Activated T-cell treated with anti-CD3 and anti-CD28 coated beads for 1 hour (primary cell): ENCODE measurements at regions not wholly inside any gene's neighbourhood (a gene's known extent, or its start where the extent isn't known, plus 50 kb on each side); places are given as distances from the start of the nearest gene placed in this dataset.

Experiments used
- DNase-seq: peaks from one replicate; pipeline ENCODE4 v3.0.0-alpha.2; 2020; ENCODE audit warnings: low read depth

DNA sequence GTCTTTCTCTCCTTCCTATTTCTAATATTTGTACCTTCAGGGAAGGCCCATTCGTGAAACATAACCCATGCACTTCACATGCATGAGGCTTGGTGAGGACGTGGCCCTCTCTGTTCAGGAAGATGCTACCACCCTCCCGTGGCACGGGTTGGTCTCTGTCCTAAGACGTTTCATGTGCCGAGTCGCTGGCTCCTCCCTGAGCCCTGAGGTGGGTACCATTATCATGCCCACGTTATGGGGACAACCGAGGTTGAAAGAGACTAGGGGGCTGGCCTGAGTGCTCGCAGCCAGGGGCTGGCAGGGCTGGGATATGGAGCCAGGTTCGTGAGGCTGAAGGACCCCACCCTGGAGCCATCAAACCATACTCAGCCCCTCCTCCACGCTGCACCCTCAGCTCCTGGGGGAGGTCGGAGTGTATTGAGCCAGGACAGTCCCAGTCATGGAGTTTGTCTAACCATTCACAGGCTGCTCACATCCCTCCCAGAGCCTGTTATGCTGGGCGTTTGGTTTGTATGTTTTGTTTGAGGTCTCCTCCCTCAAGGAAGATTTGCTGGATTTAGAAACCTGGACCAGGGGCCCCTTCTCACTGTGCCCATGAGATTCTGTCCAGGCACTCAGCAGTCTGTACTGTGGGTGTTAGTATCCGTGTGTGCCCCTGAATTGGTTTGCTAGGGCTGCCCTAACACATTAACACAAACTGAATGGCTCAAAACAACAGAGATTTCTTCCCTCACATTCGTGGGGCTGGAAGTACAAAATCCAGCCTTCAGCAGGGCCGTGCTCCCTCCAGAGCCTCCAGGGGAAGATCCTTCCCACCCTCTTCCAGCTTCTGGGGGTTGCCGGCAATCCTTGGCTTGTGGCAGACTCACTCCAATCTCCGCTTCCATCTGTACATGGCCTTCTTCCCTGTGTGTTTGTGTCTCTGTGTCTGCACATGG, 88.3 kb downstream of the ANKRD60 start:
- no peak for DNase-seq

DNA sequence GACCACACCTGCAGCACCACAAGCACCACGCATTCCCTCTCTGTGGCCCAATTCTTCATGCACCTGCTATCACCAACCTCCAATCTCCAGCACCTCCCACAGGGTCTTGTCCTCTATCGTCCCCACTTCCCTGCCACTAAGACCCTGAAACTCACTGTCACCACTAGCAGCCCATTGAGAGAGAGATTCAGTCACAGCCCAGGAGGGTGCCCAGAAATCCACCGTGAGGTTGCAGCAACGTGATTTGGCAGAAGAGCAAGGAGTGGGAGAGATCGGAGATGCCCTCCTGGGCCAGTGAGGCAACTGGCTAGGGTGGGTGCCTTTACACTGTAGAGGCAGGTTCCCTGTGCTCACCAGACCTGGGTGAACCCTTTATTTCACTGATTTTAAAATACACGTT, 90.1 kb downstream of the ANKRD60 start:
- DNase-seq = no peak

DNA sequence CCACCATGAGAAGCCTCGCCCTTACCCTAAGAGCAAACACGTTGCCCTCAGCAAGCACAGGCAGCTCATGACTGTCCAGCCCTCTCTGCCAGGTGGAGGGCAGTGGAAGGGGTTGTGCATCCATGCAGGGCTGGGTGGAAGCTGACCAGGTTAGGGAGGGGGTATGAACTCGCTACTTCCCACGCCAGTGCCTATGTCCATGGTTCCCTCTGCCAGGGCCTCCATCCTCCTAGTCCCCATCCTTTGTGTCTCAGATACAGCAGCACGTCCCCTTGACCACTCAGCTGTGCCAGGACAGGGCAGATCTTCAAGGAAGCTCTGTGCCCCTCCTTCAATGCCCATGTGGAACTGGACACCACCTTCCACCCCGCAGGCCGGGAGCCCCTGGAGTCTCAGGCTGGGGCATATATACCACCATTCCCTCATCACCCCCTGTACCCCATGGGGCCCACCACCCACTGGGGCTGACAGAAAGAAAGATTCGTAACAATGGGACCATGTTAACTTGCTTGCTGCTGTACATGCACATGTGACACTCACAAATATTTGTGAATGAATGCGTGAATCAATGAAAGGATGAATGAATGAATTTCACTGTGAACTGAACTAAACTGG, 90.7 kb downstream of the ANKRD60 start:
- no peak for DNase-seq

DNA sequence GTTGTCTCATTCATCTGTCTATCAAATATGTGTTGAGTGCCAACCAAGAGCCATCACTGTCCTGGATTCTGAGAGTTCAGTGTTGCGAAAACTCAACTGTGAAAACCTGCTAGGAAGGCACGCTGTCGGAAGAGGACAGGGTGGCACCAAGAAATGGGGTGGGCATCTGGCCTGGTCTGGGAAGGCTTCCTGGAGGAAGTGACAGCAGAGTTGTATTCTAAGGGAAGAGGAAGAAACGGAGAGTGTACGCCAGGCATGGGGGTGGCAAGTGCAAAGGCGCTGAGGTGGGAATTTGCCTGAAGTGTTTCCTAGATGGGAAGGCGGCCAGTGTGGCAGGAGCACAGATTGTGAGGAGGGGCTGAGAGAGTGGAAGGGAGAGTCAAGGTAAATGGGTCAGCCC, 91.2 kb downstream of the ANKRD60 start:
- no peak for DNase-seq

DNA sequence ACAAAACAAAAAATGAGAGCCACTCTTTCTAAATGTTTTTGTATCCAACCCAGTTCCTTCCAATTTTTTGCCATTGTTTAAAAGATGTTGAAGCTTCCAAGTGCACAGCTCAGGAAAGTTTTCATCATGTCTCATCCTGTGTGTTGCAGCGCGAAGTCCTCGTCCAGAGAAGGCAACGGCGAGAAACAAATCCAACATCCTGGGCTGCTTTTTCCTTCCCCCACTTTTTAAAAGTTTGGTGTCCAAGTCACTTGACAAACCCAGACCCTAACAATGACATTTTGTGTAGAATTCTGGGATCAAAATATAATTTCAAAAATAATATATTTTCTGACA, 92.3 kb downstream of the ANKRD60 start:
- no peak for DNase-seq

DNA sequence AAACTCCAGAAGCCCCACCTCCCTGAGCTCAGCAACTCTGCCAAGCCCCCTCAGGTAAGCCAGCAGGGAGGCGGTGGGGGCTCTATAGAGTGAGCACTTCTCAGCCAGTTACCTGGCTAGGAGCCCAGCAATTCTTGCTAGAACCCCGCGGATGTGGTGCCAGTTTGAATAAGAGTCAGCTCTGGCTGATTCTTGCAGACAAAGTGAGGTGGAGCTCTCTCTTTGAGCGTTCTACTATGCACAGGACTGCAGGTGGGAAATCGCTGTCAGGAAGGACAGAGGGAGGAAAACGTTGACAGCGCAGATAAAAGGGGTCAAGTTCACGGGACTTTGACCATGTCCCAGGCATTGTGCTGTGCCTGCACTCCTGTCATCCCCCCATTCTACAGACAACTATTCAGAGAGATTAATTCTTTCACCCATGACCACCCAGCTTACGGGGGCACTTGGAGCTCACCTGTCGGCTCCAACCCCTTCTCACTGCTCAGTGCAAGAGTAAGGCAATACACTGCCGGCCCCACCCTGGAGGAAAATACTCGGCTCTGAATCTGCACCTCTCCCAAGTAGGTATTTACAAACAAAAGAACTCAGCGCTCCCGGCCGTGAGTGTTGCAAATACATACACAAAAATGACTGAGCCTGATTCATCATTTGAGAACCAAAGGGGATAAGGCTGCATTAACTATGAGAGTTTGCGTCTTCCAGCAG, 92.9 kb downstream of the ANKRD60 start:
- no peak for DNase-seq

DNA sequence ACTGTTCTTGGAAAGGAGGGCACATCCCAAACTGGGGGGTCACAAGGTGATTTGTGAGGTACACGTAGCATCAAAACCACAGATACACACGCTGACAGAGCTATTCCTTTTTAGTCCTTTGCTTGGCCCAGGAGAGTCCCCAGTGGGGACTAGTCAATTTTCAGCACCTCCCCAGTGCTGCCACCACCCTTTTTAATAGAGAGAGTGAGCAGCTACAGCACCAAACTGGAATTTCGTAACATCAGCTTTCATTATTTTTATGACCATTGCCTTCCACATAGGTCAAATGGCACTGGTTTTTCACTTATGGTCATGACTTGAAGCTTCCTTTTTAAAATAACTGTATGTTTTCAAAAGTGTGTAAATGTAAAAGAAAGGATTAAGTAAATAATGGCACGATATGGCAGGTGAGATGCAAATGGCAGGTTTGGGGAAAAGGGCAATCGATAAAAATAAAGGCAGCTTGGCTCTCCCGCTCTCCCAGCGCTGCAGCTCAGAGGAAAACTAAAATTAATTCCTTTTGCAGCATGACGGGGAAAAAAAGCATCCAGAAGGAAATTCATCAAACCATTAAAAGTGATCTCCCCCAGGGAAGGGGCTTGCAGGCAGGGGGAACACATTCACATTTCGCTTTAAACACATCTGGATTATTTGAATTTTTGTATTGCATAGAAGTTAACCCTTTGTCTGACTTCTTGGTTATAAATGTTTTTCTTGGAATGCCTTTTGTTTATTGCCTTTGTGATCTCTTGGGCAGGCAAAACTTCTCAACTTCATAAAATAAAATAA, 95.2 kb downstream of the ANKRD60 start:
- DNase-seq = no peak

DNA sequence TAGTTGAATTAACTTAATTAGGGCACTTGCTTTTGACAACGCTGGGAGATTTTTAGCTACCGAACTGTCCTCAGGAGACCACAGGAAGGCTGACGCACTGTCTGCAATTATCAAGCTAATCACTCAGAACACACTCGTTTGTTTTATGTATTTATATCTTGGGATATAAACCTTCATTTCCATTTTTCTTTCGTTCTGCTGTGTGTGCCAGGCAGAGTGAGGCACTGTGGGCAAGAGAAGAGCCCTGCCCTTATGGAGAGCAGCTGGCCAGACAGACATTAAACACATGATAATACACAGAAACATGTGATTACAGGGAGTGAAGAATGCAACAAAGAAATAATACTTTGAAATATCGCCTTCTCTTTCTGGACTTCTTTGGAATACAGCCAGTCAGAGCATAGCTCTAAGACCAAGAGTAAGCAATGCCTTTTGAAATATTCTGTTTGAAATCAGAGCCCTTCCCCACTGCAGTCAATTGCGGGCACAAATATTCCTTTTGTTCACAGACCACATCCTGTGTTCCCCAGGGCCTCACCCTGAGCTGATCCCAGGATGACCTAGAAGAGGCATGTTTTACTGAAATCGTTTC, 96.8 kb downstream of the ANKRD60 start:
- DNase-seq = no peak

DNA sequence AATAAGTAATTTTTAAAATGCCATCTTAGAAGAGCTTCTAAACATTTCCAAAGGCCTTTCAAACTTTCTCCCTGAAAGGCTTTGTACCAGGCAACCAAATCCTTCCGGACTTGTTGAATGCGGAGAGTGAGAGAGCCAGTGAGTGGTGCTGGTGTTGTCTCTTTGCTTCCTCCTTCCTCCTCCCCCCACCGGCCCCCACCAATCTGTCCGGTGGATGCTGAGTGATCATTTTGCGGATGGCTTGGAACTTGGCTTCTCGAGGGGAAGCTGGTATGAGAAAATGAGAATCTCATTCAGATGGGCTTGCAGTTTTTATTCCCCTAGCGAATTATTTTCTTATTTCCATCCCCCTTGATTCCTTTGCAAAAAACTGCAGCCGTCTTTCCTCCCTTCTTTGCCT, 97.3 kb downstream of the ANKRD60 start:
- DNase-seq = no peak

DNA sequence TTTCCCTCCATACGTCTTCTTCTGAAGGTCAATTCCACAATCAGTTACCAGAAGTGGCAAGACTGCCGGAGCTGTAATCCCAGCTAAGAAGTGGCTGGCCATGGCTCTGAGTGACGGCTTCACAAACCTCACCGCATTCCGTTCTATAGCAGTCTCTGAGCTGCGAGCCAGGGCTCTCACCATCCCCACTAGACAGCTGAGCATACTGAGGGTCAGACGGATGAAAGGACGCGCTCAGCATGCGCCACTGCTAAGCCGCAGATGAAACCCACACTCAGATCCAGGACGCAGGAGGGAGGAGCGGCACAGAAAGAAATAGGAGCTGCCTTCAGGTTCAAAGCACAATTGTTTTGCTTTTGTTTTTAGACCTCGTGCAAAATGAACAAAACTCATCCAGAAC, 97.9 kb downstream of the ANKRD60 start:
- no peak for DNase-seq

DNA sequence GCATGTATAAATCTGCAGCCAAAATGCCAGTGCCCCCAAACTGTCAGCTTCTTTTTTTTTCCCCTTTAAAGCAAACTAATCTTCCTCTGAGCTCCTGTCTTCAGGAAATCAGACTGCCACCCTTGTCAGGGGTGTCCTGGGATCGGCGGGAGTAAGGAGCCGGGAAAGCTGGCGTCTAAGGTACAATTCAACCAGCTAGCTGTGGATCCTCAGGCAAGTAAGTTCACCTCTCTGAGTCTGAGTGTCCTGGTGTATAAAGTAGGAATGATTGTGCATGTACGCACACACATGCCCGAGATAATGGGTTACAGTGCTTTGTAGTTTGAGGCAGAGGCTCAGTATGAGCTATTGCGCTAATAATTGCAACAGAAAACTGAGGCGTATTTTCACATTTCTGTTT, 98.3 kb downstream of the ANKRD60 start:
- no peak for DNase-seq

DNA sequence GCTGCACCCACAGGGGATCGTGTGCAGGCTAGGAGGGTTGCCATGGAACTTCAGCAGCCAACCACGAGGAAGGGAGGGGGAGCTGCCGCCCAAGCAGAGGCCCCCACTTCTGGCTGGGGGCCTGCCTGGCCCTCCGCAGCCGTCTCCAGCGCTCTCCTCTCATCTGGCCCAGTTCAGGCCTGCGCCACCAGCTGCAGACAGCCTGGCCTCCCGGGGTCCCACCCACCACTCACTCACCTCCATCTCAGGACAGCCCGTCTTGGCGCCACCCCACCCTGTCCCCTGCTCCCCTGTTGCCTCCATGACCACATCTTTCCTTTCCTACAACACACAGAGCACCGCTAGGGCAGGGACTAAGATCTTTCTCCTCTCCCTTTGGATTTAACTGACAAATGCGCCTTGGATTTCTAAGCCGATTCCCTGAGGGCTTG, 98.7 kb downstream of the ANKRD60 start:
- DNase-seq = no peak

DNA sequence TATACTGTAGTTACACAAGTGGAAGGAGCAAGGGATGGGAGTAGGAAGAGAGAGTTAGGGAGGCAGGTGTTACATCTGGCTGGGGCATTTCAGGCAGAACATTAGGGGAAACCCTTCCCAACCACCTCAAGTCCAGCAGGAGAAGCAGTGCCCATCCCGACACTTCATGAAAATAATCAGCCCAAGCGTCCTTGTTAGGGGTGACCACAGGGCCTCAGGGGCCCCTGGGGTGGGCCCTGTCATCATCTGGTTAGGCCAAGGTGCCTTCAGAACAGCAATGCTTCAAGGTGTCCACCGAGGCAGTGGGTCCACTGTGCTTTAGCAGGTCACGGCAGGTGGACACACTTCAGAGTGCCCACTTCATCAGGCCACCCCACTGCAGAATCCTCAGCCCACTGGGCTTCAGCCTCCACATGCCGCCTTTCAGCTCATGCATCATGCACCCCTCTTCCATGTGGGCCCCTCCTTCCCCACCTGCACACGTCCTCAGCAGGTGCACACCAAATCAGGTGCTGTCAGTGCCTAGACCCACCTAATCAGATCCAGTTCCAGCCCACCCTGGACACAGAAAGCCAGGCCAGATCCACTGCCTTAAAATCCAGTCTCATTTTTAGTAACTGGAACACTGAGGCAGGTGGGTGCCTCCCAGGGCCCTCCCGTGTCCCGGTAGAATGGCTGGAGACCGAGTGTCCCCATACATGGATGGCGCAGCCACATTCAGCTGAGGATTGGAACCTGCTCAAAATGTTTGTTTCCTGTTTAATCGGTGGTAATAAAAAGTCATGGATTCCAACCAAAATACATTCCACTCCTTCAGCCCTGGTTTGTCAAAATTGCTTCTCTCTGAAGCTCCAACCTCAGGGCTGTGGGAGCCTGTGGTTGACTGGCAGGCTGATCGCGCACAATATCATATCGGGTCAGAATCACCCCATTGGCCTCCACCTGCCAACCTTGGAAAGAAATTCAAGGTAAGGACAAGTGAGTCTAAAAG, 99.5 kb downstream of the ANKRD60 start:
- DNase-seq = no peak

DNA sequence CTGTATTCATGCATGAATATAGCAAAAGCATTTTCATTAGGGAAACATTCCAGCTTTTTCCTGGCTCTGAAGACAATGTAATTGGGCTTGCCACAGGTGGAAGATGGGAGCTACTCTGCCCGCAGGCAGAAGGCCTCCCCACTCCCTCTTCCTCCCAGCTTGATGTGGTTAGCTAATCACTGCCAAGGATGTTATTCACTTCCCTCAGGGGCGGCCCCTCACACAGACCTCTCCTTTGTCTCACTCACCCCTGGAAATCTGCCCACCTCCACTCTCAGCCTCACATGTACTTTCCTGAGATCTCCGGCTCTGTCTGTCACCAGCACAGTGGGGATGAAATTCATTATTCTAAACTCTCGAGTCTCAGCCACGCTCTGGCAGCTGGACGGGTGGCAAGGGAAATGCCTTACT, 100.7 kb downstream of the ANKRD60 start:
- no peak for DNase-seq

DNA sequence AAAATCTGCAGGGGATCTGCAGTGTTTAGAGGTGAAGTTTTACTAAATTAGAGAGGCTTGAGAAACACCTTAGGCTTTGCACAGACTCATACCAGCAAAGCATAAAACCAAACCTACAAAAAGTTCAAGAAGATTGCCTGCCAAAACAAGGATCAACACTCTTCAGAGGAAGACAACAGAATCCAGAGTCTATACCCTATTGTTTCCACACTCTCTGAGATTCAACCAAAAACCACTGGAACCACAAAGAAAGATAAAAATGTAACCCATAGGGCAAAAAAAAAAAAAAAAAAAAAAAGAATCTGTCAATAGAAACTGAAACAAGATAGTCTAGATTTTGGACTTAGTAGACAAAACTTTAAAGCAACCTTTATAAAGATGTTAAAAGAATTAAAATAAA, 102.7 kb downstream of the ANKRD60 start:
- no peak for DNase-seq

DNA sequence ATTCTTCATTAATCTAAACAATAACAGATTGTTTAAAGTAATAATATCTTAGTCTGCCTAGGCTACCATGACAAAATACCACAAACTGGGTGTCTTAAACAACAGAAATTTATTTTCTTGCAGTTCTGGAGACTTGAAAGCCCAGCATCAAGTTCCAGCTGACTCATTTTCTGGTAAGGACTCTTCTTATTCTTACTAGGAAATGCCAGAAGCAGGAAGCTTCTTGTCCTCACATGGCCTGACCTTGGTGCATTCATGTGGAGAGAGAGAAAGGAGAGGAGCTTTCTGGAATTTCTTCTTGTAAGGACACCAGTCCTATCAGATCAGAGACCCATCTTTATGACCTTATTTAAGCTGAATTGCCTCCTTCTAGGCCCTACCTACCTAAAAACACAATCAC, 110.5 kb downstream of the ANKRD60 start:
- DNase-seq = no peak

DNA sequence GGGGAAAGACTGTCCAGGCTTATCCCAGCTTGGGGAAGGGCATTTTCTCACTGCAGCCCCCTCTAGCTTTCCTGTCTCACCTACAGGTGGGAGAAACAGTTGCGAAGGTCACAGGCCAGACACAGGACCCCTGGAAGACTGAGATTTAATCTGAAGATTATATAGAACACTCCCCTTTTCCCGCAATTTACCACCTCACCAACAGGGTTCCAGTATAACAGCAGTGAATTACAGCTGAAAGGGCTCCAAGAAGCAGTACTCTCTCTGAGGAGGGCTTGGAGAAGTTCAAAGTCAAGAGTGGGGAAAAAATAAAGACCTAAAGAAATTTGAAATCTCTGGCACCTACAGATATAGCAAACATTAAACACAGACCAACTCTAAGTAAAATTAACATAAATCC, 111.9 kb downstream of the ANKRD60 start:
- no peak for DNase-seq

DNA sequence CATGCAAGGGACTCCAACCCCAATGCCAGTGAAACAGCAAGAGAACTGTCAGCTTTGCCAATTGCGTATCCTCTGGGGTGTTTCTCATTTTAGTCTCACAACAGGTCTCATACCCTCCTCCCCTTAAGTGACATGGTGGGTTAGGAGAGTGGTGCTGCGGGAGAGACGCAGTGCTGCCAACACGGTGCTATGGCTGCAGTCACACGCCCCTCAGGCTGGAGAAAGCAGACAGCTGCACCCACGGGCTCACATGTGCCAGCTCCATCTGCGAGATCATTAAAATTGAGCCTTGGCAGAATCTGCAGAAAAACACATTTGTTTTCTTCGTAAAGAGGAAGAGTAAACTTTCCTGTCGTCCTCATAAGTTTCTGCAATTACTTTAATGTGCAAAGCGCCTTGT, 114.7 kb downstream of the ANKRD60 start:
- no peak for DNase-seq

DNA sequence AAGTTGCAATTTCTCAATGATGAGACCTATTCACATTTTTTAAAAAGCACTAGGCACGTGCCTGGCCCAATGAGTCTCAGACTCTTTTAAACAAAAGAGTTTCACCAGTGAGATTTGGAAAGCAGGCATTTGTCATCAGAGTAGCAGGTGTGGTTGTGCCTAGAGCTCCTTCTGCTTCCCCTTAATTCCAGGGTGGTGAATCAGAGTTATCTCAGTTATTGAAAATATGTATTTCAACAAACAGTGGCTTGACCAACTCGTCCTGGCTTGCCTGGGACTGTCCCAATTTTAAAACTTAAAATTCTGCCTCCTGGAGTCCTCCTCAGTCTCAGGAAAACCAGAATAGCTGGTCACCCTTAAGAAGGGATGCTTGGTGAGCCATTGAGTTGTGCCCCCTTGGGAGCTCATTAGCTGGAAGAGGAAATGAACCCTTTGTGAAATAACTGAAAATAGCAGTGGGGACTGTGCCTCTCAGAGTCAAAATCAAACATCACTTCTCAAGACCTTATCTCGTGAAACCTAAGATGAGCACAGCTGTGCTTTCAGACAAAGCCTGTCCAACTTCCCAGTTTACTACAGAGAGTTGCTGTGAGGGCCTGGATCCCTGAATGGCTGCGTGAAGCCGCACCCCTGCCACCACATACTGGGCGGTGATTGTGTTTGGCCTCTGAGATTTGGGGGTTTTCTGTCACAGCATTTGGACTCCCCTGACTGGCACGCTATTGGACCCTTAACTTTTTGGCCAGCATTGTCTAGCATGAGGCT, 116.3 kb downstream of the ANKRD60 start:
- DNase-seq = no peak
